HuH-7 (cell line): ENCODE measurements at regions not wholly inside any gene's neighbourhood (a gene's known extent, or its start where the extent isn't known, plus 50 kb on each side); places are given as distances from the start of the nearest gene placed in this dataset.

Experiments
- DNase-seq: peaks from one replicate; pipeline ENCODE4 v3.0.0; 2011; ENCODE audit warnings: low spot score

DNA sequence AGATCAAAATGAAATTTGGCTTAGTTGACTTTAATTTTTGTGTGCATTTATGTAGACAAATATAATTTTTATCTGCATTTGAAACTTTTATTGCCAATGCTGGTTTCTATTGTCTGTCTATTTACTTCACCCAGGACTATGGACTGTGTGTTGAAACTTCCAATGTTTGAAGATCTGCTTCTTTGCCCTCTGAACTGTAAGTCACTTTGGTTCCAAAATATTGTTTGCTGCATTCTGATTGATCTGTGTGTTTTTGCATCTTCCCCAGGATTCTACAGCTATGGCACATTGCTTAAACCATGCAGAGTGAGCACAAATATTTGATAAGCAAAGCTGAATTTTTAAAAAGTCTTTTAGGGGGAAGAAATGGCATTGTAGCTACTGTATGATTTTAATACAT lies 131.0 kb upstream of the SOX5 start:
- no peak for DNase-seq

DNA sequence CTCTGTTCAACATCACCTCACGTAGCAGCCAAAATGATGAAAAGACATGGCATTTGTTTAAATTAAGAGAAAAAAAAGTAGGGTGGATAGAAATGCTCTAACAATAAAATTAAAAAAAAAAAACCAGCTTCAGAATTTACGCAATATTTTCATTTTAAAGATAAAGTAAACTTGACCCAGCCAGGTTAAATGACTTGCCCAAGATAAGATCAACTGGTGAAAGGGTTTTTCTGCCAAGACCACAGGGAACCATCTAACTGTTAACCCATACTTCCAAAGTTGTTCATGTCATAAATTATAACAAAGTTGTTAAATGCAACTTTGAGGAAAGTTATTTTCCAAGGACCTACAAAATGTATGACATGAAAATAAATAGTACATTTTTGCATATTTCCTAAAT lies 129.6 kb upstream of the SOX5 start:
- DNase-seq, result no peak

DNA sequence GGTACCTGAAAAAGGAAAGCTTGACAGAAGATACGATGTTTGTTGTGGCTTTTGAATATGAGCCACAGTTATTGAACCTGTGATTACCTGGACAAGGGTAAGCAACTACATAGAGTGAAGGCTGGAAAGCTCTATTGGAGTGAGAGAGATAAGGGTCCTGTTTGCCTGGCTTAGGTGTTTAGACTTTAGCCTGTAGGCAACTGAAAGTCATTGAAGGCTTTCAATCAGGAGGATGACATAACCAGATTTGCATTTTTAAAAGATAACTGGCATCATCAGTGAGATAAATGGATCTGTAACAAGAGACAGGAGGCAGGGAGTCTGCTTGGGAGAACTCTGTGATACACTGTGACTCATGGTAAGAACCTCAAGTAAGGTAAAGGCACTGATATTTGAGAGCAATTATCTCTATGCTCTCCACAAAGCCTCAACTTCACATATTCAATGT lies 128.9 kb upstream of the SOX5 start:
- peak; percentile 27 for DNase-seq

DNA sequence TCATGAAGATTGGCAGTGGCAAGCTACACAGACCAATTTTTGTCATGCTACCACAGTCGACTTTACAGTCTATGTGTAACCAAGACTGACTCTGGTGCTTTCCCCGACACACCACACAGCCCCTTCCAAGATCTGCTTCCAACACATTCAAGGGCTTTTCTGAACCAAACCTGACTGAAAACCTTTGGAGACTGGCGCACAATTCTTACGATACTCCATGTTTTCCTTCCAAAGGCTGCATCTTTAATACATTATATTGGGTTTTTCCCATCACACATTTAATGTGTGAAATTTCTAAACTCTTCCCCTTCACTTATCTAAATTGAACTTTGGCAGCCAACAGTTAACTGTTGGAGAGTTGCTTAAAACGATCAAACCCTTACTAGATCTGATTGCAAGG lies 127.7 kb upstream of the SOX5 start:
- no peak for DNase-seq

DNA sequence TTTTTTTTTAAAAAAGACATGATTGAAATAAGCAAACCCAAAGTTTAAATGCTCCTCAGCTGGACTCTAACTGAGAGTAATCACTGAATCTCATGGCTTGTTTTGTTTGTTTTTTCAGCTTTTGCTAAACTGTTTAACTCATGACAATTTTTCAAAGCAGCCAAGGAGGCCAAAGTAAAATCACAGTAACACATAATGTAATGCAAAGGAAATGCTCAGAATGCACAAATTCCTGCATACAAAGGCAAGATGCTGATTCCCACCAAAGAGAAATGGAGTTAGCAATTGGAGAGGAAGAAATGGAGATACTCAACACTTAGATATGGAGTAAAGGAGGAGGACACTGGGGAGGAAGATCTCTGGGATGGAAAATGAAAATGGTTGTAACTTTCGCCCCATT lies 126.2 kb upstream of the SOX5 start:
- DNase-seq, result no peak

DNA sequence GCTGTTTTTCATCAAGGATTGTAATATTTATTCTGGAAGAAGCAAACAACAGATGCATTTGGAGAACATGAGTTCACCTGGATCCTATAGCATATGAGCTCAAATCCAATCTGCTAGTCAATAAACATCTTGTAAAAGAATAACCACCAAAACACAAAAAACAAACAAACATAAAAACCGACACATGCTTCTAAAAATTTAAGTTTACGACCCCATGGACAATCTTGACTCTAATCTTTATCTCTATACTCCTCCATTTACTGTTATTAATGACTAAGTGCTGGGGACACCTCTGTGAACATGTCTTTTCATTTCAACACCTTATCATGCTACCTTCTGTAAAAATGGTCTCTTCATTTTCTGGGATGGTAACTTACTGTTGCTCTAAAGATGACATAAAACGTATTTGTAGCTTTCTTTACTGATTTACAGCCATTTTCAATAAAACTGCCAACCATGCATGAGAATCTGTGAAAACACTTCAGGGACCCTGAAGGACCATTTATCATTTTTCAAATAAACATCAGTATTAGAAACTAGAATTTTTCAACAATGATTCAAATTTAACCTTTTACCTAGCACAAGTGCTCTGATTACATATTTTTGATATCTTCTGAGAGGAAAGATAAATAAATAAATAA lies 123.8 kb upstream of the SOX5 start:
- DNase-seq, result no peak

DNA sequence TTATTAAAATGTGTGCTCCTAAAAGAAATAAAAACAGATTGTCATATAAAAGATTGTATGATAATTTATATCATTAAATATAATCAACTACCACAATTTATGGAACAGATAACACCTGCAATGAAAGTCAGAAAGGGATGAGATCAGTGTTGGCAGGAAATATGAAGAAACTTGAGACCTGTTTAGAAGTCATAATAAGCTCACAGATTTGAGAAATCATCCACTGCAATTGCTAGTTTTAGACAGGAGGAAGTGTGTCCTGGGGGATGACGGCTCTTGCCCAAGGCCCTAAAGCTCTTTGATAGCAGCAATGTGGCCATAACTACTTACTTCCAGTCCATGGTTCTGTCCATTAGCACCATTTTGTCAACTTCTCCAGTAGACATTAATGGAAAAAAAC lies 122.8 kb upstream of the SOX5 start:
- no peak for DNase-seq

DNA sequence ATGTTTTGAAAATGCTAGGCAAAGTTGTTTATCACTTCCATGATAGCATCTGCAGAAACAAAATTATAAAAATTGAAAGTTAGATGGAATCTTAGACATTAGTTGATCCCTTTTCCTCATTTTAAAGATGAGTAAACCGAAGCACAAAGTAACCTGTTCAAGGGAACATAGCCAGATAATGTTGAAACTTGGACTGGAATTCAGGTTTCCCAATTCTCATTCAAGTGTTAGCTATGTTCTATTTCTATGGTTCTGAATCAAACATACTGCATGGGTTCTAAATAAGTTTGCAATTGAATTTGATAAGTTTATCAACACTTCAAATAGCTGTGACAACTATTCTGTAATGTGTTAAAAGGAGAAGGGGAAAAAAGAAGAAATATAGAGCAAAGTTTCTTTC lies 122.4 kb upstream of the SOX5 start:
- DNase-seq, result no peak

DNA sequence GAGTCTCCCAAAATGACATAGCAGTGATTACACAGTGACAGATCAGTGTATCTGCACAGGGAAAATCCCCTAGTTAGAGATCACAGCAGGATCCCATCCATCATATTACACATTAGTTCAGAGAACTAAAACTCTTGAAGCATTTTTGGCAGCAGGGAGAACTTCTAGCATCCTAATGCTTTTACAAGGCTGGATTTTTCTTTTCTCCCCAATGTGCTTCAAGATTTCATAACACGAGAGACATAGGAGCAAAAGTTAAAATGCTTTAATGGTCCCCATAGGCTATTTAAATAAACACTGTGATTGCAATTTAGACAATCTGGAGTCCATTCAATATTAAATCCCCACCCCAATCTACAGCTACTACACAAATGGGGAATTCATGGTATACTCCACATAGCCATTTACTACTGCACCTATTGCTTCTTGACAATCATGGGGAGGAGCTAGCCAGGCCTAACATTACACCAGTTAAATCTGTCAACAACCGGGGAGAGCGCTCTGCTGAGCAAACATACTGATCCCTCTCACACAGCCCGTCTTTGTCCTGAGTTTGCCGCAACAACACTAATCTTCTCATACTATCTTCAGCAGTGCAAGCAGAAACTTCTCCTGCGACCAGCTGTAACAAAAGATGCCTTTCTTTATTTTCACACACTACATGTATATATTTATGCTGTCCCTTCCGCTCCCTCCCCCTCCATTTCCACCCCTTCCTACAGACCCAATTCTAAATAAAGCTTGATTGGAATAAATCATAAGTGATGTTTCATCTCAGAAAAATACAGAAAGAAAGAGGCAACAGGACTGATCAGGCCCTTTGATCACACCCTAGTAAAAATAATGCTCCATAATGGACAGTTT lies 120.3 kb upstream of the SOX5 start:
- DNase-seq, result peak; percentile 81

DNA sequence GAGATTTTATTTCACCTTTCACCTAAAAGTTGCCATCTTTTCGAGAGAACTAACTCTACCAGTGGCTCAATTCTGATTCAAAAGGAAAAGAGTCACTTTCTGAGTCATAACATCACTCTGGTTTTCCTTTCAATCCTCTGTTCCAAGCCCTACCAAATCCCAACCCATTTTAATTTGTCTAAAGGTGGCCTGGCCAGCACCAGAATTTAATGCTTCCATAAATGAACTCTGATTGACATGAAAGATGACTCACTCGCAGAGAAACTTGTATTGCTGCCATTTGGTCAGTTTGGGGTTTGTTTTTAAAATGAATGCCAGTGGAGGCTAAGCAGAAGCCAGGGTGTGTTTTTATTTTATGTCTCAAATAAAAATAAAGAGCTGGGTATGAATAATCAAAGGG lies 117.4 kb upstream of the SOX5 start:
- no peak for DNase-seq

DNA sequence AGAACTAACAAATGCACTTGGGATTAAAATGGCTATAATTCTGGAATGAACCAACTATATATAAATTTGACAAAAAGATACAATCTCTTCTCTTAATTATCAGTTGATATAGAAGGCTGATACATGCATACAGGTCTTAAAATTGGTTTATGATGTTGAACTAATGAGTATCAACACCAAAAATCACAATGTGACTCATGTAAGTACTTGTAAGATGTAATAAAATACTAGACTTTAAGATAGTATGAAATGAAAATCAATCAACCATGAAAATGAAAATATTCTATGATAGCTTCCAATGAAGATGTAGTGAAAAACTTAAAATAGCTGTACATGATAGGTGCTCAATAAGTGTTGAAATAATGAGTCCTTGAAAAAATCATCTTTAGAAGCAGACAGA lies 116.6 kb upstream of the SOX5 start:
- DNase-seq, result no peak

DNA sequence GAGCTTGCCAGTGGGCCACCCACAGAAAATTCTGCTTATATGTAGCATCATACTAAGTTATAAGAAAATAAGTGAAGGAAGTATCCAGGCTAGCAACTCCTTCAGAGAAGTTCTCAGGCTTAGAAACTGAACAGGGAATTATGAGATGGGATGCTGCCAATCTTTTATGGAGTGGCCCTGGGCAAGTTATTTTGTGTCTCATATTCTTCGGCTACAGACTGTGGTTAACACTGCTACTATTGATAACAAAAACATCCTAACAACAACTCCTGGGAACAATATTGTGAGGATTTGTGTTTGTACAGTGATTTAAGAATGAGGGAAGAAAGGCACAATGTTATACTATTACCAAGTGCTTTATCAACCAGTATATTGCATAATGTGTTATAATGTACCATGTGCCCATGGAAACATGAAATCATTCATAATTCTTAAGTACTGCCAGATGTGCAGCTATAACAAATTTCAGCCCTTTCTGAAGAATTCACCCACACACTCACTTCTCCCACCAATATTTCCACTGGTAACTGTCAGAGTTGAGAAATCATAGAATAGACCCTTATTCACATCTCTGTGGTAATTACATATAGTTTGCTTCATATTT lies 113.3 kb upstream of the SOX5 start:
- DNase-seq, result no peak

DNA sequence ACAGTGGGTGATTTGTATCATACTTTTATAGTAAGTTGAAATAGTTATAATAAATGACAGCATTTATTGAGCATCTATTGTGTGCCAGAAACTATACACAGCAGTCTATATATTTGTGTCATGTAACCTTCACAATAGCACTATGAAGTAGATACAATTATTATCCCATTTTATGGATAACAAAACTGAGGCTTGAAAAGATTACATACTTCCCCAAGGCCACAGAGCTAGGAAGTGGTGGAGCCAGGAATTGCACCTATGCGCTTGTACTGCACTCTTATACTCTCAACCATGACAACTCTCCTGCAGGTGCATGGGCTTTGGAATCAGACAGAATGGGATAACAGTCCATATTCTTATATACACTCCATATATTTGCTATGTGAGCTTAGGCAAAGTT lies 110.6 kb upstream of the SOX5 start:
- no peak for DNase-seq

DNA sequence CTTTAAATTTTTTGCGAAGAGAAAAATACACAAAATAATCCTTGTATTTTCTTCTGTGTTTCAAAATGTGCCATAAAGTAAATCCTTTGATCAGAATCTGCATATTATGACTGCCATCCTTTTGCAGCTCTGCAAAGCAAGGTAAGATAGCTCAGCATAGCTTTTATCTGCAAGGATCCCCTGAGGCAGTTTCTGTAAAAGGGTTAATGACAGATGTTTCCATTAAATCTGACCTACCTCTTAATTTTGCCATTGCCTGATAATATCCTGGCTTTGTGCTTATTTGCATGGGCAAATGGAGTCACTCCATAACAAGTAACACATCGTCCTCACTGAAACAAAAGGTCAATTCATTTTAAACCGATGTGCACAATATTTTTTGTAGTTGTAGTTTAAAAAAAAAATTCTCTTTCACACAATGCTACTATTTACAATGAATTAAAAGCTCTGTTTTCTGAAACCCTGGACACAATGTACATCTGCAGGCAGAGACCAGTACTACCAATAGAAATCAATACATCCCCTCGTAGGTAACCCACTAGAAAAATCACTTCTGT lies 108.5 kb upstream of the SOX5 start:
- DNase-seq, result no peak

DNA sequence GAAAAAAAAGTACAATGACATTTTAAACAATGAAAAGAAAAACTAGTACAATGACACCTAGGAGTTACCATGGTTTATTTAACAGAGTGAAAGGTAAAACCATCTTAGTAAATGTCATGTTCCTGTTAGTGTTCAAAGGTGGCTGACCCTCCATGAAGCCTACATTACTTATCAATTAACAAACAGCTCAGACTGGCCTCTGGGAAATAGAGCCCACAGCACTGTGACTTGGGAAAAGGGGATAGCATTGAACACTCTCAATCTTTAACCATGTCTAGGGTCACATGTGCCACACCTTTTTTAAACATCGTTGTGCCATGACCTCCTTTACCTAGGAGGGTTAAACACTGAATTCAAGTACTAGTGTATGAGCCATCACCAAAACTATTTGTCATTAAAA lies 106.3 kb upstream of the SOX5 start:
- DNase-seq, result no peak

DNA sequence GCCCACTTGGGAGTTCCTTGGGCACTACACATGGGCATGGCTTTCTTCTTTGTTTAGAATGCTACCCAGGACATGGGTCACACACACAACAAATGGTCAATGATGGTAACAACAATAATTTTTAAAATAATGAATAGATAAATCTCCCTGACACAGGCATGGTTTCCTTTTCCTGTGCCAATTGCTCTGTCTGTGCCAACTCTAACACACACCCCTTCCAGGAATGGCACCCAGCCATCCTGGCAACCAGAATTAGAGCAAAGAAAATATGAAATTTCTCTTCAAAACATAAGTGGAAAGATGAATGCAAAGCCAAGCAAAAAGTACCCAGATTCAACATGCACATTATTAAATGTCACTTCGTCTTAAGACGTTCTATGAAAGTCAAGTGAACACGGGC lies 104.9 kb upstream of the SOX5 start:
- no peak for DNase-seq

DNA sequence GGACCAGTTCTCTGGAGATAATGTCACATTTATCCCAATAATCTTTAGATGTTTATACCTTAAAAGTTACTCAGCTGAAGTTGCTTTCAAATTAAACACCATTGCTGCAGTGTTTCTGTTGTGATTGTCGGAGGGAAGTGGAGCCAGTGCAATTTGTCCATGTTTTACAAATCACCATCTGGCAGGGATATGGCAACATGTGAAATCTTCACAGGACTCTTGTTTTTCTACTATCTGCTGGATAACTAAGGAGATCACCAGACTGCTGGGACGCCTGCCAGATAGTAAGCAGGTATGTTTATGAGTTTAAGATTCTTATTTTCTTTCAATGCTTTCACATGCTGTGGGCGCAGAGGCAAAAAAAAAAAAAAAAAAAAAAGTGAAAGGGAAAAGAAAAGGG lies 100.3 kb upstream of the SOX5 start:
- no peak for DNase-seq

DNA sequence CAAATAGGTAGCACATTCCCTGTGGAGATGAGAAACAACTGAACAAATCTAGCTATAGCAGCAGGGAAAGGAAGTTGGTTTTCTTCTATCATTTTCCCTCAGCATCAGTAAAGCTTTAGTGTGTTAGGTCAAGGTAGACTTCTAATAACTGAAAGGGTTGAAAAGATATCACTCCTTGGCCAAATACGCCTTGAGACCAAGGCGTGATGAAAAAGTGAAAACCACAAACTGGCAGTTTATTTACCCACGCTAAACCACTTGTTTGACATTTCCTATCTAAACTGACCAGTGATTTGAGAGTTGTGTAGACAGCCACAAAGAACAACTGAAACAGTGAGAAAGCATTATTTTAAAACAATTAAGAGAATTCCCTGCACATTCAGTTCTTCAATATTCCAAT lies 99.6 kb upstream of the SOX5 start:
- no peak for DNase-seq

DNA sequence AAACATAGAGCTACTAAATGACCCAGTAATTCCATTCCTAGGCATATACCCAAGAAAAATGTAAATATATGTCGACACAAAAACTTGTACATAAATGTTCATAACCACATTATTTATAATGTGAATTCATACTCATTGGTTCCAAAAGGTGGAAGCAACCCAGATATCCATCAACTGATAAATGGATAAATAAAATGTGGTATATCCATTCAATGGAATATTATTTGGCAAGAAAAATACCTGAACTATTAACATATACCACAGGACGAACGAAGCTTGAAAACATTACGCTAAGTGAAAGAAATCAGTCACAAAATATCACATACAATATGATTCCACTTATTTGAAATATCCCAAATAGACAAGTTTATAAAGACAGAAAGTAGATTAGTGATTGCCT lies 99.0 kb upstream of the SOX5 start:
- no peak for DNase-seq

DNA sequence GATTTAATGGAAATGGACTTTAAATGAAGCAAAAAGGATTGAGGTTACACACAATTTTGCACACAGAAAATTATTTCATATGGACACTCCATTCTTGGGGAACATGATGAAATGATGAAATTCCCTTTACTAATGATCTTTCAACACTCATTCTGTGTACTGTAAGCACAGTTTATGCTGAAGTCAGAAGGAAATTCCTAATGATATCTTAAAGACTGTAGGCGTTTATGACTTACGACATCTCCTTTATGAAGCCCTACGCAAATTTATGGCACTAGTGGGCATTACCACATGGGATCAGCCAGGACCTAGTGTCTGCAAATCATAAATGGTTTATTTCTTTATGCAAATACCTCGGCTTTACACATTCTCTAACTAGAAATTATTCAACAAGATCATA lies 97.9 kb upstream of the SOX5 start:
- no peak for DNase-seq

DNA sequence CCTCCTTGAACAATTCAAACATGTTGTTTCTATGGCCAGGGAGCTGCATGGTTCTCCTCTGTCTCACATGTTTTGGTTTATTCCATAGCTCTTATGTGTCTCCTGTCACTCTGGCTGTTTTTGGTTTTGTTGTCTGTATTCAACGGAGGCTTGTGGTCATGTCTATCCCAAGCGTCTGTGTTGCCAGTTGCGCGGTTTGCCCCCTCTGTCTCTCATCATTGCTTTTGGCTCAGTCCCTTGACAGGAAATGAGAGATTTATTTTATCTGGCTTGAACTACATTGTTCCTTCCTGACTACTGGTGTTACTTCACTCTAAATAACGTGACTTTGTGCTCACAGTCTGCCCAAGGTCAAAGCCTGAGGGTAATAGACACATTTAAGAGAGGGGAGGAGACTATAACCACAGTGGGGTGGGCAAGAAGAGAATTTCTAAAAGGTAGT lies 96.4 kb upstream of the SOX5 start:
- peak; percentile 56 for DNase-seq

DNA sequence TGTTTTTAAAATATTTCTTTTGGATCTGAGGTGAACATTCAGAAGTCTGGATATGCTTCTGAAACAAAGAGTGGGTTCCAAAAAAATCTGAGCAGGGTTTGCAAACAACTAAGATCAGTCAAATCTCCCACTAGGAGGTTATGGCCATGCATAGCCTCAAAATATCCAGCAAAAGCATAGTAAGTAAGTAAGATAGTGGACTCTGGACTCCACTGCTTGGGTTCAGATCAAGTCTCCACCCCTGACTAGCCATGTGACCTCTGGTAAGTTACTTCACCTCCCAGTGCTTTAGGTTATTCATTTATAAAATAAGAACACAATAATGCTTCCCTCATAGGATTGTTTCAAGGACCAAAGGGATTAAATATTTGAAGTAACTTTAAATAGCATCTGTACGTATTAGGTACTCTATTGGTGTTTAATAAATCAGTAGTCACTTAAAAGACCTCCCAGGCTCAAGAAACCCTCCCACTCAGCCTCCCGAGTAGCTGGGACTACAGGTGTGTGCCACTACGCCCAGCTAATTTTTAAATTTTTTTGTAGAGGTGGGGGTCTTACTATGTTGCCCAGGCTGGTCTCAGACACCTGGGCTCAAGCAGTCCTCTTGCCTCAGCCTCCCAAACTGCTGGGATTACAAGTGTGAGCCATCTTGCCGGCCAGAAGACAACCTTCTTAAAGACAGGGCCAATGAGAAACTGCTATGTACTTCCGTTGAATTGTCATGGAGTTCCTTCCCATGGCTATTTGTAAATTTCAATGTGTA lies 95.7 kb upstream of the SOX5 start:
- DNase-seq, result peak; percentile 55
